Transverse colon (tissue), 4 donors: ENCODE measurements at regions not wholly inside any gene's neighbourhood (a gene's known extent, or its start where the extent isn't known, plus 50 kb on each side); places are given as distances from the start of the nearest gene placed in this dataset.

ENCODE experiments used
- DNase-seq: peaks from one replicate; pipeline ENCODE4 v3.0.0-alpha.2; 2019
- H3K27ac ChIP-seq, 4 donors: fragments of 200-600 bp; sonication (generic); 2 replicates each; pipeline ENCODE4 v1.5.1; 2016 to 2018; ENCODE audit warnings: inconsistent platforms in 4 of 4
- H3K27me3 ChIP-seq: fragments of 200-600 bp; sonication (generic); 2 replicates; pipeline ENCODE4 v1.5.1; 2017; ENCODE audit warnings: inconsistent platforms
- H3K36me3 ChIP-seq, 4 donors: fragments of 200-600 bp; sonication (generic); 2 replicates each; pipeline ENCODE4 v1.5.1; 2017 to 2019; ENCODE audit warnings: inconsistent platforms in 4 of 4
- H3K4me1 ChIP-seq, 4 donors: fragments of 200-600 bp; sonication (generic); 2 replicates each; pipeline ENCODE4 v1.5.1; 2017 to 2020; ENCODE audit warnings: inconsistent platforms in 4 of 4
- H3K4me3 ChIP-seq, 4 donors: fragments of 200-600 bp; sonication (generic); 1 replicate in 1 of 4; 2 replicates in 3 of 4; pipeline versions ENCODE4 v1.5.1 to v1.6.1; 2017 to 2019; ENCODE audit warnings: inconsistent platforms in 4 of 4
- H3K9me3 ChIP-seq, 2 donors: fragments of 200-600 bp; sonication (generic); 2 replicates each; pipeline ENCODE4 v1.5.1; 2017 to 2019; ENCODE audit warnings: inconsistent platforms in 2 of 2
- CTCF ChIP-seq, 5 experiments: fragments of 200-600 bp in 3 of 5; fragments of 450-650 bp in 2 of 5; sonication (generic) in 3 of 5; IDR thresholded peaks; 1 replicate in 2 of 5; 2 replicates in 3 of 5; pipeline ENCODE4 v1.5.1; 2016 to 2017; ENCODE audit warnings: antibody characterized with exemption in 5 of 5, inconsistent platforms in 3 of 5, mild to moderate bottlenecking in 2 of 5, moderate library complexity in 1 of 5
- EP300 ChIP-seq: sonication (generic); formaldehyde crosslinking; IDR thresholded peaks from one replicate; pipeline ENCODE4 v1.6.1; 2017; ENCODE audit warnings: antibody characterized with exemption, low read depth
- POLR2A ChIP-seq: fragments of 450-650 bp; IDR thresholded peaks from one replicate; pipeline ENCODE4 v1.6.1; 2016; ENCODE audit warnings: antibody characterized with exemption, mild to moderate bottlenecking, moderate library complexity
- POLR2AphosphoS5 ChIP-seq, 3 donors: sonication (generic); formaldehyde crosslinking; IDR thresholded peaks; one replicate each; pipeline ENCODE4 v1.6.1; 2016; ENCODE audit warnings: antibody characterized with exemption in 3 of 3
- WGBS, 2 donors: methylation state at CpG; one replicate each; pipeline ENCODE4 v1.1.5; 2018; ENCODE audit warnings: low coverage in 1 of 2; 5-methylcytosine and 5-hydroxymethylcytosine counted together
- in situ Hi-C, 4 donors: fragments of 200-750 bp; cut with MboI; loops; one replicate each; pipeline versions ENCODE4 v1.15.0 to v1.15.1; 2017; ENCODE audit warnings: low sequenced_read_pairs in 3 of 4, low pct_ligation_motif_present in 1 of 4, low pct_unique_long_range_greater_than_20kb in 1 of 4
- intact Hi-C: fragments of 100-400 bp; cut with DNase I; formaldehyde crosslinking; loops from one replicate; pipeline ENCODE4 v1.15.1; 2023; ENCODE audit warnings: low total_unique reads

GRCh38 chr15:26075770-26076169, 212.6 kb upstream of the ATP10A start:
- Histone ChIP-seq H3K4me3 (no peak overlapping the region), H3K9me3 (no peaks in the 10 kb centered on the region), H3K36me3 (no peaks in the 10 kb centered on the region), H3K4me1 (no peaks in the 10 kb centered on the region), H3K27me3 (no peaks in the 10 kb centered on the region), H3K27ac (no peak overlapping the region)
- TF ChIP-seq EP300 = no peak
- no peak for TF ChIP-seq CTCF (IDR thresholded peaks at IDR 0.05)
- no peak for TF ChIP-seq POLR2A
- TF ChIP-seq POLR2AphosphoS5 (IDR thresholded peaks at IDR 0.05) = no peak
- intact Hi-C loops = no loop called here
- 80 to 81% methylated on average over 4 of the region's 4 CpGs for WGBS, 2 donors
- in situ Hi-C loops = loop anchor here in 1 of 4 donors (25.0 kb wide), 2 partner anchors 213 to 638 kb away; partner anchors contain the start of genes ATP10A and UBE3A
- DNase-seq = no peak

DNA sequence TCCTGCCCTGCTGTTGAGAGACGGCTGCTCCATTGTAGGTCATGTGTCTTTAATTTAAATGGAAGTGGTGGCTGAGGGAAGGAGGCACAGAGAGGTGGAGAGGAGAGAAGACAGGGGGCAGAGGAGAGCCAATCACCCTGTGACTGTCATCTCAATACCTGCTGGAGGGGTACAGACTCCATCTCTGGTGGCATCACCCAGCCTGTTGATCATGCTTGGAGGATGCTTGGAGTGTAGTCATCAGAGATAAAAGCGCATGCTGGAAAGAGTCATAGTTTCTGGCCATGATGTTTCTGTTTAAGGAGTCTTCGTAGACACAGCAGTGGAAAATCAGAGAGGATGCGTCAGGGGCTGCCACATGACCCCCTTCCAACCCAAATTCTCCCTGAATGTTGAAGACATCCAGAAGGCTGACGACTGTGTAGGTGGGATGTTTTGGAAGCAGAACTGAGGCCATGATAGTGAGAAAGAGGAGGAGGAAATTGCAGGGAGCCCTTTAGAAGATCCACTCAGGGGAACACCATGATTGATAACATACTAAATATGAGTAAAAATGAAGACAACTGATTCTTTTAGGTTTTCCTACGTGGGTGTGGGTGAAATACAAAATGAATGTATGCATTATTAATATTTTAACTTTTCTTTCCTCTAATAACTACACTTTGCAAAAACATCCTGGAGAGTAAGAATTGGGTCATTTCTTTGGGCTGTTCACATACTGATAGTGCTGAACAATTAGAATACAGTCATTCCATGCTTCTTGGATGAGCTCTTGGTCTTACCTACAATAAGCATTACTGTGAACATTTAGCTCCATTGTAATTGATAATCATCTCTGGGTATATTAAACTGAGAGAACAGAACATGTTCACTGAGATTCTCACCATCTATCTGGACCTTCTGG, 210.6 kb upstream of the ATP10A start:
- in situ Hi-C loops = loop anchor here in 1 of 4 donors (25.0 kb wide), 1 partner anchor 114 kb away; no protein-coding TSS in a partner anchor
- 51 to 55% methylated on average over 5 to 6 of the region's 6 CpGs for WGBS, 2 donors
- no peak for TF ChIP-seq EP300
- no peak for TF ChIP-seq CTCF (IDR thresholded peaks at IDR 0.05)
- no peak for TF ChIP-seq POLR2AphosphoS5 (IDR thresholded peaks at IDR 0.05)
- no peak for TF ChIP-seq POLR2A

DNA sequence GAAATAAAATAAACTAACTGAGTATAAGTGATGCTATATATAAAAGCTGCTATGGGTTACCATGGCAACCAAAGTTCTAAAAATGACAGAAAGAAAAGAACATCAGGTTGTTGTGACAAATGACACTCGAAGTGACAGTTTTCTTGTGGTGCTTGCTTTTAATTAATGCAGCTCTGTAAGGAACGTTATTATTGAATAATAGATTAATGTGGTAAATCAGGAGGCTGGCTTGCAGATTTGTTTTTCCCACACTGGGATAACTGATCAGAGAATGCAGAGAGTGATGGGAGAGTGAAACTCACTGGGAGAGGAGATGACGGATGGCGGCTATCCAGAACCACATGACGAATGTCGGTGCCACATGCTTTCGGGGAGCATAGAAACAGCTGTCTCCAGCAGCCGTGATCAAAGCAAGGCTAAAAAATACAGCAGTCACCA, 207.0 kb upstream of the ATP10A start:
- no peak overlapping the region for H3K27ac ChIP-seq
- WGBS, 2 donors = 59 to 73% methylated on average over 6 to 8 of the region's 8 CpGs
- intact Hi-C loops (no loop called here), in situ Hi-C loops (loop anchor here in 1 of 4 donors (25.0 kb wide), 1 partner anchor 117 kb away; no protein-coding TSS in a partner anchor)
- no peak for DNase-seq
- no peak for TF ChIP-seq EP300
- no peak for TF ChIP-seq CTCF (IDR thresholded peaks at IDR 0.05)
- no peak for TF ChIP-seq POLR2A
- TF ChIP-seq POLR2AphosphoS5 (IDR thresholded peaks at IDR 0.05) = no peak
- H3K27me3 ChIP-seq = no peaks in the 10 kb centered on the region
- H3K9me3 ChIP-seq = no peaks in the 10 kb centered on the region
- no peaks in the 10 kb centered on the region for H3K4me1 ChIP-seq
- no peaks in the 10 kb centered on the region for H3K36me3 ChIP-seq
- no peak overlapping the region for H3K4me3 ChIP-seq

More for the DNA sequence above, 210.6 kb upstream of the ATP10A start:
- intact Hi-C loops = no loop called here
- H3K4me3 ChIP-seq = no peak overlapping the region
- DNase-seq = no peak
- no peaks in the 10 kb centered on the region for H3K27me3 ChIP-seq
- no peaks in the 10 kb centered on the region for H3K36me3 ChIP-seq
- H3K4me1 ChIP-seq = no peaks in the 10 kb centered on the region
- H3K27ac ChIP-seq = no peak overlapping the region
- H3K9me3 ChIP-seq = no peaks in the 10 kb centered on the region

- Histone ChIP-seq H3K9me3 (no peaks in the 10 kb centered on the region), H3K27me3 (no peaks in the 10 kb centered on the region), H3K36me3 (no peaks in the 10 kb centered on the region), H3K4me3 (no peak overlapping the region), H3K4me1 (no peaks in the 10 kb centered on the region), H3K27ac (no peak overlapping the region)
- intact Hi-C loops = no loop called here
- 60 to 76% methylated on average over 1 of the region's 1 CpG for WGBS, 2 donors
- no peak for DNase-seq
- in situ Hi-C loops = loop anchor here in 1 of 4 donors (25.0 kb wide), 1 partner anchor 118 kb away; no protein-coding TSS in a partner anchor
- TF ChIP-seq CTCF (IDR thresholded peaks at IDR 0.05) (no peak), EP300 (no peak), POLR2AphosphoS5 (IDR thresholded peaks at IDR 0.05) (no peak), POLR2A (no peak)
Measured at GRCh38 chr15:26069231-26069641, 206.1 kb upstream of the ATP10A start.
